Mesothelial cell of epicardium (in vitro differentiated cells): ENCODE measurements at regions not wholly inside any gene's neighbourhood (a gene's known extent, or its start where the extent isn't known, plus 50 kb on each side); places are given as distances from the start of the nearest gene placed in this dataset.

Source experiments
- DNase-seq, 2 experiments: peaks; one replicate each; pipeline ENCODE4 v3.0.0; 2021; ENCODE audit warnings: low spot score in 2 of 2; ENCODE audit not compliant: unreplicated experiment in 2 of 2
- H3K27ac Mint-ChIP-seq: 2 replicates; pipeline ENCODE4 v1.8.0; 2021; ENCODE audit warnings: mixed read lengths
- H3K27me3 Mint-ChIP-seq: 2 replicates; pipeline ENCODE4 v1.8.0; 2021; ENCODE audit warnings: low read depth, mixed read lengths
- H3K36me3 Mint-ChIP-seq: 2 replicates; pipeline ENCODE4 v1.8.0; 2021; ENCODE audit warnings: mixed read lengths
- H3K4me1 Mint-ChIP-seq: 2 replicates; pipeline ENCODE4 v1.8.0; 2021; ENCODE audit warnings: mixed read lengths
- H3K4me3 Mint-ChIP-seq: 2 replicates; pipeline ENCODE4 v1.8.0; 2021; ENCODE audit warnings: mild to moderate bottlenecking, moderate library complexity, mixed read lengths
- H3K9me3 Mint-ChIP-seq: 2 replicates; pipeline ENCODE4 v1.8.0; 2021; ENCODE audit warnings: mixed read lengths
- TF ChIP-seq, protein P1 (sequence below): fragments of 200-600 bp; sonication (generic); IDR thresholded peaks from one replicate; pipeline ENCODE4 v1.5.0; 2021; ENCODE audit warnings: antibody characterized with exemption; ENCODE audit not compliant: unreplicated experiment

DNA sequence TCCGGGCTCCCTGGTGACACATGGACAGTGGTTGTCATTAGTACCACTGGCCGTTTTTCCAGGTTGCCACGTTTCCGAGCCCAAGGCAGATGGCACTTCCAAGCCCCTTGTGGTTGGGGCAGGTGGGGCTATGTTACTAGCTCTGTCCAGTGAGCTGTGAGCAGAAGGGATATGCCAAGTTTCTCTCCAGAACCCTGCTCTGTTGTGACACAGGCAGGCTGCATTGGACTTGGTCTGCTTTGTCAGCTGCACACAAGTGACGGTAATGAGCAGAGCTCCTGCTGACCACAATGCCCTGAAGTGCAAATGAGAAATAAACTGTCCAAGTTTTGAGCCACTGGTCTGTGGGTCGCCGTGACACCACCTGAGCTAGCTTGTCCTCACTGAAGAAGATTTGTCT is 118.8 kb downstream of the GYPC start:
- no peak for DNase-seq
- no peaks in the 10 kb centered on the region for H3K9me3 Mint-ChIP-seq
- peaks cover 7% of the 10 kb centered on the region for H3K4me1 Mint-ChIP-seq
- no peaks in the 10 kb centered on the region for H3K36me3 Mint-ChIP-seq
- H3K27me3 Mint-ChIP-seq = peaks cover 59% of the 10 kb centered on the region
- no peak overlapping the region for H3K27ac Mint-ChIP-seq
- TF ChIP-seq, protein P1, sequence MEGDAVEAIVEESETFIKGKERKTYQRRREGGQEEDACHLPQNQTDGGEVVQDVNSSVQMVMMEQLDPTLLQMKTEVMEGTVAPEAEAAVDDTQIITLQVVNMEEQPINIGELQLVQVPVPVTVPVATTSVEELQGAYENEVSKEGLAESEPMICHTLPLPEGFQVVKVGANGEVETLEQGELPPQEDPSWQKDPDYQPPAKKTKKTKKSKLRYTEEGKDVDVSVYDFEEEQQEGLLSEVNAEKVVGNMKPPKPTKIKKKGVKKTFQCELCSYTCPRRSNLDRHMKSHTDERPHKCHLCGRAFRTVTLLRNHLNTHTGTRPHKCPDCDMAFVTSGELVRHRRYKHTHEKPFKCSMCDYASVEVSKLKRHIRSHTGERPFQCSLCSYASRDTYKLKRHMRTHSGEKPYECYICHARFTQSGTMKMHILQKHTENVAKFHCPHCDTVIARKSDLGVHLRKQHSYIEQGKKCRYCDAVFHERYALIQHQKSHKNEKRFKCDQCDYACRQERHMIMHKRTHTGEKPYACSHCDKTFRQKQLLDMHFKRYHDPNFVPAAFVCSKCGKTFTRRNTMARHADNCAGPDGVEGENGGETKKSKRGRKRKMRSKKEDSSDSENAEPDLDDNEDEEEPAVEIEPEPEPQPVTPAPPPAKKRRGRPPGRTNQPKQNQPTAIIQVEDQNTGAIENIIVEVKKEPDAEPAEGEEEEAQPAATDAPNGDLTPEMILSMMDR = no peak
- no peak overlapping the region for H3K4me3 Mint-ChIP-seq

DNA sequence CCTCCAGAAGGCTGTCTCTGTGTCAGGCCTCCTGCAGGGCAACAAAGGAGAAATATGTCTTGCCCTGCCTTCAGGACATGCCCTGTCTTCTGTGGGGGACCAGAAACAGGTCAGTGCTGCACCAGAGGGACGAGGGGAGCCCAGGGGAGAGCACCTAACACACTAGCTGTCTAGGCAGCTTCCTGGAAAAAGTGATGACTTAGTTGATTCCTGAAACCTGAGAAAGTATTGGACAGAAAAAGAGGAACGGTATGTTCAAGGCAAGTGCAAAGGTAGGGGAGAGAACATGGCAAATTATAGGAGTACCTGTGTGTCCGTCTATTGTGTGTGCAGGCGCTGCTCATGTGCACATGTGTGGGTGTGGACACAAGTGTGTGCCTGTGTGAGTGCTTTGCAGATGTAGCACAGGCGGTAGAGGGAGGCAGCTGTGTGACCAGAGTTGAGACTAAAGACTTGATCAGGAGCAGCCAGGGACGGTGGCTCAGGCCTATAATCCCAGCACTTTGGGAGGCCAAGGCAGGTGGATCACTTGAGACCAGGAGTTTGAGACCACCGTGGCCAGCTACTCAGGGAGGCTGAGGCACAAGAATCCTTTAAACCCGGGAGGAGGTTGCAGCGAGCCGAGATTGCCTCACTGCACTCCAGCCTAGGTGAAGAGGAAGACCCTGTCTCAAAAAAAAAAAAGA is 119.5 kb downstream of the GYPC start:
- H3K27ac Mint-ChIP-seq = no peak overlapping the region
- peaks cover 7% of the 10 kb centered on the region for H3K4me1 Mint-ChIP-seq
- H3K9me3 Mint-ChIP-seq = no peaks in the 10 kb centered on the region
- no peaks in the 10 kb centered on the region for H3K36me3 Mint-ChIP-seq
- TF ChIP-seq, protein P1 = no peak
- H3K4me3 Mint-ChIP-seq = peak overlapping the region; percentile 88
- DNase-seq = no peak
- peaks cover 59% of the 10 kb centered on the region for H3K27me3 Mint-ChIP-seq

DNA sequence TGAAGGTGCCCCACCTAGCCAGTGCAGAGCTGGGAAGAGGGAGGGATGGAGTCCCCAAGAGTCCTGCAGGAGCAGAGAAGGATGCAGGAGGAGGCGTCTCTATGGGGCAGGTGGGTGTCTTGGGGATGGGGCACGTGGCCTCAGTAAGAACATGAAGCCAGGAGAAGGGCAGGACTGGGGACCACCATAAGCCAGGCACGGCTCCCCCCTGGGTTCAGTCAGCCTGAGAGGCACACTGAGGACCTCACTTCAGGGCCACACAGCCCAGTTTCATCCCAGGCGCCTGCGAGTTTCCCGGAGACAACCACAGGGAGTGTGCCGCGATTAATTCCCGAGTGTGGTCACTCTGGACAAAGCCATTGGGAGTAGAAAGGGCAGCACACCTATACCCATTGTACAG is 120.3 kb downstream of the GYPC start:
- Mint-ChIP-seq H3K4me1 (peaks cover 7% of the 10 kb centered on the region), H3K4me3 (peak overlapping the region; percentile 88), H3K36me3 (no peaks in the 10 kb centered on the region), H3K27ac (no peak overlapping the region), H3K27me3 (peaks cover 56% of the 10 kb centered on the region), H3K9me3 (no peaks in the 10 kb centered on the region)
- TF ChIP-seq, protein P1 = no peak
- DNase-seq = no peak

DNA sequence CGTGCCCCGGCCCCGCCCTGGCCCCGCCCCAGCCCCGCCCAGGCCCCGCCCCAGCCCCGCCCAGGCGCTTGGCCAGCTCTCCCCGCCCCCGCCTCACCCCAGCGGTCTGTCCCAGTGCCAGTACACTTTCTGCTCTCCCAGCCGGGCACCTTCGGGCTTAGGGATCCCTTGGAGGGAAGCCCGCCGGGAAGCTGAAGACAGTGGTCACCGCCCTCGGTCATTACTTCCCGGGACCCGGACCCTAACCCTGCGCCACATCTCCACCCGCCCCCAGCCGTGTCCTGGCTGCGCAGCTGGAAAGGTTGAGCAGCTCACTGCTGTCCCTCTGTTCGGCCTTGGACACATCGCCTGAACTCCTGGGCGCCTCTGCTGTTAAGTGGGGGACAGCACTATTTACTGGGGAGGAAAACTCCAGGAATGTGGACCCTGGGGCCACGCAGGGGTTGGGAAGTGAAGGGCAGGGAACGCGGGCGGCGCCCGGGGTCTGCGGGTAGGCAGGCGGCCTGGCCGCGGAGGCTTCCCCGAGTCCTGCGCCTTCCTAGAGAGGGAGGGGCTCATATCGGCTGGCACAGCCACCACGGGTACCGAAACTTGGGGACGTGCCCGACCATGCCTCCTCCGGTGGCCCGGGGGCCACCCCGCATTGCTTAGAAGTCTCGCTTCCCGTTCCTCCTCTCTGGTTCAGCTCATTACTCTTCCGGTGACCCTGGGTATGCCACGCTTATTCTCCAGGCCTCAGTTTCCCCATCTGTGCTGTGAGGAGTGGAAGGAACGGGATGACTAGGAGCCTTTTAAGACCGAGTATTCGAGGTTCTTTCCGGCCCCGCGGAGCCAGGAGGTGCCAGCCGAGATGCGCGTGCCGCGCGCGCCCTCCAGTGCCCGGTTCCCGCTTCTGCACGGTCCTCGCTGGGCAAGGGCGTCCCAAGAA is 121.0 kb downstream of the GYPC start:
- DNase-seq = peak; percentile 68 to 90
- TF ChIP-seq, protein P1 = peak; percentile 81

DNA sequence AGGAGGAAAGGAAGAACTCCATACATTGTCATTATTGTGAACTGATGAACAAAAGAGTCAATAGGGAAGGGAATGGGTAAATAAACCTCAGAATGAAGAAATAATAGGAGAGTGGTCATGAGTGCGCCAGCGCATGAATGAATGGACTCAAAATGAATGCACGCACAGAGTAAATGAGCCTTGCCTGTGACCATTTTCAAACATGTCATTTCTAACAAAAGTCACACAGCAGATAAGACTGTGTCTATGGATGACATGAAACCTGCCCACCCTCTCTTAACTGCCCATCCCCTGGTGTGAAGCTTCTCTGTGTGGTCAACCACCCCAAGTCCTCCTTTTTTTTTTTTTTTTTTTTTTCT is 121.1 kb upstream of the TEX51 start:
- H3K27ac Mint-ChIP-seq = no peak overlapping the region
- no peak for DNase-seq
- H3K9me3 Mint-ChIP-seq = no peaks in the 10 kb centered on the region
- peaks cover 59% of the 10 kb centered on the region for H3K27me3 Mint-ChIP-seq
- peaks cover 7% of the 10 kb centered on the region for H3K4me1 Mint-ChIP-seq
- H3K36me3 Mint-ChIP-seq = no peaks in the 10 kb centered on the region
- TF ChIP-seq, protein P1 = no peak
- peak overlapping the region; percentile 88 for H3K4me3 Mint-ChIP-seq

More for the DNA sequence above, 121.0 kb downstream of the GYPC start:
- peak overlapping the region; percentile 88 for H3K4me3 Mint-ChIP-seq
- H3K36me3 Mint-ChIP-seq = no peaks in the 10 kb centered on the region
- peak overlapping the region; percentile 83 for H3K27ac Mint-ChIP-seq
- H3K4me1 Mint-ChIP-seq = peaks cover 7% of the 10 kb centered on the region
- no peaks in the 10 kb centered on the region for H3K9me3 Mint-ChIP-seq
- peaks cover 54% of the 10 kb centered on the region for H3K27me3 Mint-ChIP-seq
